T47D (cell line): ENCODE measurements at regions not wholly inside any gene's neighbourhood (a gene's known extent, or its start where the extent isn't known, plus 50 kb on each side); places are given as distances from the start of the nearest gene placed in this dataset.
"Not testable (repeated sequence)": the region's sequence is repeated elsewhere in the genome, so short reads cannot be mapped to it uniquely, and the experiment has no call there.

Source experiments
- DNase-seq, 2 experiments: peaks; one replicate each; pipeline versions ENCODE4 v3.0.0 to v3.0.0-alpha.2; 2011 to 2012; ENCODE audit warnings: low read depth in 1 of 2, low spot score in 1 of 2
- JUND ChIP-seq: IDR thresholded peaks from 2 replicates; pipeline ENCODE4 v1.6.1; 2012; ENCODE audit warnings: low read depth
- in situ Hi-C: cut with HindIII; loops from 2 replicates; pipeline ENCODE4 v1.10.0; 2016; ENCODE audit warnings: low sequenced_read_pairs, low pct_unique_long_range_greater_than_20kb

- in situ Hi-C loops, result no loop called here
- DNase-seq, result no peak
- TF ChIP-seq JUND, result no peak
These were observed 132.6 kb downstream of the IER5 start for GRCh38 chr1:181221078-181221477.

GRCh38 chr1:181222972-181223505, 134.5 kb downstream of the IER5 start:
- TF ChIP-seq JUND, result no peak
- no peak for DNase-seq
- in situ Hi-C loops, result no loop called here

- in situ Hi-C loops, DNase-seq: not testable (repeated sequence)
These were observed 138.2 kb downstream of the IER5 start for GRCh38 chr1:181226728-181227127.

- no peak for TF ChIP-seq JUND
- in situ Hi-C loops, result no loop called here
- no peak for DNase-seq
These were observed 150.6 kb downstream of the IER5 start for GRCh38 chr1:181239086-181239485.

GRCh38 chr1:181246320-181246719, 157.8 kb downstream of the IER5 start:
- in situ Hi-C loops, DNase-seq: not testable (repeated sequence)

GRCh38 chr1:181248361-181248760, 159.9 kb downstream of the IER5 start:
- DNase-seq, in situ Hi-C loops: not testable (repeated sequence)

GRCh38 chr1:181249186-181249585, 160.7 kb downstream of the IER5 start:
- no peak for TF ChIP-seq JUND
- DNase-seq, result no peak
- in situ Hi-C loops, result no loop called here

GRCh38 chr1:181250038-181250437, 161.5 kb downstream of the IER5 start:
- no peak for TF ChIP-seq JUND
- in situ Hi-C loops, result no loop called here
- no peak for DNase-seq

- in situ Hi-C loops, result no loop called here
- TF ChIP-seq JUND, result no peak
- DNase-seq, result no peak
These were observed 162.7 kb downstream of the IER5 start for GRCh38 chr1:181251001-181251712.

GRCh38 chr1:181251713-181252075, 163.2 kb downstream of the IER5 start:
- TF ChIP-seq JUND, result no peak
- DNase-seq, result no peak
- in situ Hi-C loops, result no loop called here

GRCh38 chr1:181253601-181254000, 165.1 kb downstream of the IER5 start:
- DNase-seq, in situ Hi-C loops: not testable (repeated sequence)

GRCh38 chr1:181255270-181255929, 166.9 kb downstream of the IER5 start:
- TF ChIP-seq JUND, result no peak
- DNase-seq, result no peak
- in situ Hi-C loops, result no loop called here

GRCh38 chr1:181257117-181257516, 168.6 kb downstream of the IER5 start:
- no peak for TF ChIP-seq JUND
- in situ Hi-C loops, result no loop called here
- no peak for DNase-seq
